ENCODE measurements at regions not wholly inside any gene's neighbourhood (a gene's known extent, or its start where the extent isn't known, plus 50 kb on each side); places are given as distances from the start of the nearest gene placed in this dataset.
"Not testable (repeated sequence)": the region's sequence is repeated elsewhere in the genome, so short reads cannot be mapped to it uniquely, and the experiment has no call there.

DNA sequence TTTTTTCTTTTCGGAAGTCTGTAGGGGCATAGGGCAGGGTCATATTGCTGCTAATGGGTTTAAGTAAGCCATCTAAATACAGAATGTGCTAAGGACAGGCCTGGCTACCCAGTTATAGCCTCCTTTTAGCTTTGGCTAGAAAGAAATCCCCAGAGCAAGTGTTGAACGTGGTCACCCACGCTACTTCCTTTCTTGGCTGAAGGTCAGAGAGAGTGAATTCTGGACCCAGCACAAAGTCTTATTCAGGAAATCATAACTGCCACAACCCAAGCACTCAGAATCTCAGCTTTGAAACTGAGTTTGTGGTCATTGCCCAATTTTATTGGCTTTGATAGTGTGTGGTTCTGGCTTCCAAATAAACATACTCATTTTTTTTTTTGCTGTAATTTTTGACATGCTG is 542.1 kb upstream of the ATP2B1 start:
- DNase-seq = no peak

DNA sequence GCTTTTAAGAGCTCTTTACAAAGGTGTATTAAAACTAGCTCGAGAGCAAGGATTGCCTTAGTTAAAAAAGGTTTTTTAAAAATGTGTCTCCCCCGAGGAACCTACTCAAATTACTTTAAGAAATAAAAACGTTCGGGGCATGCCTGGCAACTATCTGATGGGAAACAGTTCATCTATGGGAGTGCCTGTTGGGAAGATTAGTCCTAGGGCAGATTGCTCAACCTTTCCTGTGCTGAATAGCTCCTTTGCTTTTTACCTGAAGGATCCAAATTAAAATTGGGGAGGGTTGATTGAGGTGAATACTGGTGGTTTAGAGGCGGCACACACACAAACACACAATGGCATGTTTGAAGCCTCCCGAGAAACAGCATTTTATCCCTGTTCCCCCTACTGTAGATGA is 541.4 kb upstream of the ATP2B1 start:
- DNase-seq = no peak

DNA sequence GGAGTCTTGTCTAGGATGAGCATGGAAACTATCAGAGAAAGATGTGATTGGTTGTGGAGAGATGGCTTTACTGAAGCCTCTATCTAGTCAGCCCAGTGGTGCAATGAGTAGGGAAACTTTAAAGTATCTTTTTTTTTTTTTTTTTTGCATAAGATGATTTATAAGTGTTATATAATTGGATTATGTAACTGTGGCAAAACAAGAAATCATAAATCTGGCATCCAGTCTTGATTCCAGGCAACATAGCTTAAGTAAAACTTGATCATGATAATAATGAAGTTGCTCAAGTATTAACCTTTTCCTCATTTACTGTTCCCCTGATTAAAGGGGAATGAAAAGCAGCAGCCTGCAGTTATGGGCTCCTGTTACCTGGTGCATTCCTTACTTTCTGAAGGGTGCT is 538.0 kb upstream of the ATP2B1 start:
- DNase-seq = no peak

DNA sequence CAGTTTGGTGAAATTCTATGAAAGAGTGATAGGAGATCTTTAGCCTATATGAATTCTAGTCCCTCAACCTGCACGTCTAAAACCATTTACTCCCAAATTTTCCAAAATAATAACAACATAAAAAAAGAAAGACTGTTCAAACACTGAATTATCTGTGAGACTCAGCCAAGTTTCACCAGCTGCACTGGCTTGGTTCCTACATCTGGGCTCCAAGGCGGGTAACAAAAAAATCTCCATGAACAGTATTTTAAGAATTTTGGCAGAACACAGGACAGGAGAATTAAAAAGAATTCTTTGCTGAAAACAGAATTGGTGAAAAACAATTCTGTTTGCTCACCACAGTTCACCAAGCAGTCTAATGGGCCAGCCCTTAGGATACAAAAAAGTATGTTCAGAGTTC is 536.8 kb upstream of the ATP2B1 start:
- no peak for DNase-seq

DNA sequence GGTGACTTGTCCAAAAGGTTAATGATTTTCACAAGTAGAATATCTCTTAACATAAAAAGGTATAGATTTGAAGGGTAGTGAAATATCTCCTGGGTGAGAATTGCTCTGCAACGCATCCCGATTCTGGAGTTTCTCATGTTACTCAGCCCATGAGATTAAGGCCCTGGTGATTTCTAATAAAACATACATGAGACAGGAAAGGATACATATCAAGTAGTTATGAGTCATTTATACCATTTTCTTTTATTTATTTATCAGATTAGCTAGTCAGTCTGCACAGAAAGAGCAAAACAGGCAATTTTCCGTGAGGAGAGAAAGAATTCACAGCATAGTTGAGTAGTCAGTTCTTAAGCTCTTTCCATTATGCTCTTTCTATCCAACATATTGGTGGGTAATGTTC is 535.6 kb upstream of the ATP2B1 start:
- no peak for DNase-seq

DNA sequence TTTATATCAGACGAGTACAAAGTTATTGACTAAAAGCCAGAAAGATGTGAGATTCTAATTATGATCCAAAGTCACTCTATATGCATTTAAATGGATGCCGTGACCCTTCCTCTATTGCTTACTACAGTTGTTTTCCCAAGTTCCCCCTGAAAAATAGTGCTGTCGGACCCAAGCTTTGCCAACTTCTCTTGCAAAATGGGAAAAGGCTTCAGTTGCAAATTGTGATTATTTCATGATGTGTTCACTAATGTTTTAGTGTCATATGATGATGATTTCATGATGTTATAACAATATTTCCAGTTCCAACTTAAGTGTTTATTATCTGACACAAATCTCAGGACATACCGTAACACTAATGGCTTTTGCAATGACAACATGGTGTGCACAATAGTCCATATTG is 534.6 kb upstream of the ATP2B1 start:
- DNase-seq = no peak

DNA sequence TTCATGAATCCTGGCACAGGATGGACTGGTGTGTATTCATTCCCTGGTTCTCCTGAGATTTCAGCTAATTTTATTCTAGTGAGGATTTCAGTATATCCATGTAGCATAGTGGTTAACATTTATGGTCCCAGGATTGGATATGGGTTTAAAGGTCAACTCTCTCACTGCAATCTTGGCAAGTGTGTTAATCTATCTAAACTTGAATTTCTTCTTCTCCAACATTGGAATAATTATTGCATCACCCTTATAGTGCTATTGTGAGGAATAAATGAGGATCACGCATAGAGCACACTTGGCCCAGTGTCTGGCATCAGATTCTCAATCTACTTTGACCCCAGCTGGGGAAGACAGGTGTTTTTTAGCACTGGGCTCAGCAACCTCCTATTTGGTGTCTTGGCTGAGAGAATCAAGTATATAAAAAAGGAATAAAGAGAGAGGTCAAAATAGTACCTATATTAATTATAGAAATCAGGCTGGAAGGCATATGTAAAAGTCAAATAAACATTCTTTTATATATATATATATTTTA is 531.2 kb upstream of the ATP2B1 start:
- no peak for DNase-seq

DNA sequence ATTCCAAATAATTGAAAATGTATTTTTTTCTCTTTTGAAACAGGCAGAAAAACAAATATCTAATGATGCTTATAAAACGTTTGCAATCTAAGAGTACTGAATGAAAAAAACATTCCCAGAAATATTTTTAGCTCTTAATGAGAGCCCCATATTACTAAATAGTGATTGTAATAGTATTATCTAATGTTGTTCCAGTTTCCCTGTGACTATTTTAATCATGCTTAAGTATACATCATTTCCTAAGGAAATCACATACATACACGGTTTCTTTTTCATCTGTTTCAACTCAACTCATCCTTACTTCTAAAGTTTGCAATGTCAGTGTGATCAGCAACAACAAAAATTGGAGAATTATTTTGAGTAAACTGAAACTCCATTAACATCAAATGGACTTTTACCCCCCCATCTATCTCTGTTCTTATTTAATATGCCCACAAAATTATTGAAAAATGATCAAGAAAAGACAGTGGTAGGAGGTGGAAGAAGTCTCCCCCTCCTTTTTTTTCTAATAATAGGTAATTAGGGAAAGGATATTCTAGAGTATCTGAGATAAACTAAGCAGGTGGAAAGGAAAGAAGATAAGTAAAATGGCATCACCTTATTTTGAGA is 530.1 kb upstream of the ATP2B1 start:
- DNase-seq = no peak

DNA sequence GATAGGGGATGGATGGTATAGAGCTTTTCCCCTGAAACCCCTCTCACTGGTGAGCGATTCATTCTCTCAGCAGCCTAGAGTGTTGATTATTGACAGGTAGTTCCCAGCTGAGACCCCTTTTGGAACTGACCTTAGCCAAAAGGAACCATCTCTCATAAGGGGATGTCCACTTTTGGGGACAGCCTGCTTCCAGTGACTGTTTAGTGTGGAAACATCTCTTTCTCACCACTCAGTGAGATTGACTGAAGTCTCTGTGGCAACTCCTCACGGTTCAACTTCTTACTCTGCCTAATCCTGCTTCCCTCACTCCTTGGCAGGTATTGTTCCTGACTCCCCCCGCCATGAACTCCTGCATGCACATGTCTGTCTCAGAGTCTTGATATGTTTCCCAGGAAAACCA is 529.2 kb upstream of the ATP2B1 start:
- no peak for DNase-seq

DNA sequence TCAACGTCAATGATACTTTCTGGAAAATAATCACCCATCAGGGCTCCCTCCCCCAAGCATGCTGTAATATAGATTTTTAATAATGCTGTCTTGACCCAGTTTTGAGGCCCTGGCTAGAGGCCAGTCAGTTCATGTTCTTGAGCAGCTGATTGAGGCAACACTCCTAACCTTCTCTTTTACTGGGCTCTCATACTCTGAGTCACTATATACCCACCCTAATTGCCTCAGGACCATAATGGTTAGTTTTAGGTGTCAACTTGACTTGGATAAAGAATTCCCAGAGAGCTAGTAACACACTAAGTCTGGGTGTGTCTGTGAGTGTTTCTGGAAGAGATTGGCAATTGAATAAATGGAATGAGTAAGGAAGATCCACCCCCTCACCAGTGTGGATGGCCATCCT is 527.0 kb upstream of the ATP2B1 start:
- DNase-seq = no peak

DNA sequence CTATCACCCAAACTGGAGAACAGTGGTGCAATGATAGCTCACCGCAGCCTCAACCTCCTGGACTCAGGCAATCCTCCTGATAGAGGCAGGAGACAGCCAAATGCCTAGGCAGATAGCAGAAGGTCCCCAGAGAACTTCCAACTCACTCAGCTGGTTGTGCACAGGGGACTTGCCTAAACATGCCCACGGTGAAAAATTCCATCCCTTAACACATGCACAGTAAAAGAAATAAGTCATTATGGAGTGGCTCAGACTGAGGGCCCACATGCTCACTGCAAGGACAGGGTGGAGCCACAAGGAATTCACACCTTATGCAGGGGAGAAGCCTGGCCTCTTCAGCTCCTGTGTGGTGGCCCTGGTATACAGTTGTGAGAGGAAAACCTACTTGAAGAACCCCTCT is 525.8 kb upstream of the ATP2B1 start:
- no peak for DNase-seq

DNA sequence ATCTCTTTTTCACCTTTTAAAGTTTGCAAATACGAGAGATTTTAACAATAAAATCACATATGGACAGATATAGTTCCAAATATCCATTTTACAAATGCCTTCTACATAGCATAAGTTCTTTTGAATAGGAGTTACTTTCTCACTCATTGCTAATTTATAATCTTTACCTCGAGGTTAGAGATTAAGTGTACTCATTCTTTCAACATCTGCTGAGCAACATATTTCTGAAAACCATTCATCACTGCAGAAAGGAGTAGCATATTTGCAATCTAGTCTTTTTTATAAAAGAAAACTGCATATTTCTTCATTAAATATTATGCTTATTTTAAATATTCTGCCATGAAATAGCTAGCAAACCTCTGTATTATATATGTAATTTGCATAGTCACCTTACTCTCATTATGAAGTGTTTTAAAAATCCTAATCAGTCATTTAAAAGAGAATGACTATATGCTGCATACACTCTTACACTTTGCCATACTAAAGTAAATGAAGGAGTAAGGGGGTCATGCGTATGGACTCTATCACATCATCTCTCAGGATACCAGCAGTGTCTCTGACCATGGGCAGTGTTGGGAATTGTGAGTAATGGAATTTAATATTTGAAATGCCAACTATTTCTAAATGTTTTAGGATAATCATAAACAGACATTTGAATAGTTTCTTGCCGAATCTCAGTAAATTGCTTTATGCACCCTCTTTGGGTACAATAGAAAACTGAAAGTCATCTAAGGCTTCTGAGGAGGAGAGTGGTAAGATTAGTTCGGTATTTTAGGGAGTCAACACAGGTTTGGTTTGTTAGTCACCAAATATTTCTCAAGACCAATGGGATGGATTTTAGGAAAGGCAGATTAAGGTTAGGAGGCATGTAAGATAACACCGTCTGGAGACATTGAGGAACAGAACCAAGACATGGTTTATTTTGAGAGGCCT is 524.8 kb upstream of the ATP2B1 start:
- DNase-seq = no peak

DNA sequence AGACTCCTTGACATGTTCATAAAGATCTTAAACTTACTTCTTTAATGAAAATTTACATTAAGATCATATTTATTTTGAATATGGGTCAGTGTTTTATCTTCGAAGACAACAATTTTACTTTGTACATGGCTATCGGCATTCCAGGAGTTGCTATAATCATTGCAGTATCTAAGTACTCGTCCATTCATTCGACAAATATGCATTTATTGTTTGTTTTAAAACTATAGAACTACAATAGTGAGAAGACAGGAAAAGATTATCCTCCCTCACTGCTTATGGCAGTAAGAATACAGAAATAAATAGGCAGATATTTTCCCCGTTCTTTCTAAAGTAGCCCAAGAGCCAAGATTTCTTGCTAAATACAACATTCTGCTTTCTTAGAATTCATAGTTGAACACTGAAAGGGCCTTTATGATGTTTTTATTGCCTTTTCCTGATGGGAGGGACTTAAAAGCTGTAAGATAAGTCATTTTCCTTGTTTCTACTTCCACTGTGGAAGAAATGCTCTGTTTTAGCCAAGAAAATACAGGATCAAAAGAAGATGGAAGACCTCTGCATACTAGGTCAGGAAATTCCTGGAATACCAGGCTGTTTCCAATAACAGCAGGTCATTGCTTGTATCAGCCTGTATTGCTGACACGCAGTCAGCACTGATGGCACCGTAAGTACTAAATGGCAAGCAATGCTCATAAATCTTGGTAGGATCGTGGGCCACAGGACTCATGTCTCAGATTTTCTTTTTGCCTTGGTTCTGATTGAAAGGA is 521.0 kb upstream of the ATP2B1 start:
- DNase-seq = no peak

DNA sequence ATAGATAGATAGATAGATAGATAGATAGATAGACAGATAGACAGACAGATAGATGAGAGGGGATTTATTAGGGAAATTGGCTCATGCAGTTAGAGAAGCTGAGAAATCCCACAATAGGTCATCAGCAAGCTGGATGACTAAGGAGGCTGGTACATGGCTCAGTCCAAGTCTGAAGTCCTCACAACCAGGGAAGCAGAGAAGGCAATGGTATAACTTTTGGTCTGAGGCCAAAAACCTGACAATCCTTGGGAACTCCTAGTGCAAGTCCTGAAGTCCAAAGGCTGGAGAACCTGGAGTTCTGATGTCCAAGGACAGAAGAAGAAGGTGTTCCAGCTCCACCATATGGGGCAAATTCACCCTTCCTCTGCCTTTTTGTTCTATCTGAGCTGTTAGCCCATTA is 517.6 kb upstream of the ATP2B1 start:
- DNase-seq = no peak

DNA sequence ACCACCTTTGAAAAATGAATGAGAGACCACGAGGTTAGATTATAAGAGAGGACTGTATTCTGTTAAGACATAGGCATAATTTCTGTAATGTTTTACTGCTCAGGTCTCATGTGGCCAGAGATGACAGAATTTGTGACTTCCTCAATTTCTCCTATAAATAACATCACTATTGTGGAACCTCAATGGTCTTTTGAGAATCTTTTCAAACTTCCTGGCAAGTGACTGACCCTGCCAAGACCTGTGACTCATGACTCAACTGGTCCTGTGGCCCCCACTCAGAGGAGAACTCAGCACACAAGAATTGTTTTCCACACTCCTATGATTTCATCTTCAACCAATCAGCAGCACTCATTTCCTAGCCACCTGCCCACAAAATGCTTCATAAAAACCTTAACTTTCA is 508.2 kb upstream of the ATP2B1 start:
- DNase-seq = no peak

DNA sequence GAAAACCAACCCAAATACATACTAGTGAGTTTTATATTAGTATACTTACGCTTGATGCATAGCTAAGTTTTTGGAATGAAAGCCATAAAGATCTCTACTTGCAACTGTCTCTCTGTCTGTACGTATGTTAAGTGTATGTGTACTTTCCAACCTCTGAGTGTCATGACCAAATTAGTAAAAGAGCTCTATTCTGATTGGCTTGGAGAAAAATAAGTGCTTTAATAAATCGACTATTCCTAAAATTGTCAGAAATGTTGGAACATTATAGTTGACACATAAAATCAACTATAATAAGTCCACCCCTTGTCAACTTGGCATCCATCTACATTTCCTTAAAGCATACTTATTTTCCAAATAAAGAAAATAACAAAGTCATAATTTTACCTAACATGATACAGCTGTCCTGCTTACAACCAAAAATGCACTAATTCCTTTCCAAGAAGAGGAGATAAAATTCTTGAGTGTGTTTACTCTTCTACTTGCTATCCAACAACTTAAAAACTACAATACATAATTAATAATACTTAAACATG is 507.4 kb upstream of the ATP2B1 start:
- DNase-seq = no peak

DNA sequence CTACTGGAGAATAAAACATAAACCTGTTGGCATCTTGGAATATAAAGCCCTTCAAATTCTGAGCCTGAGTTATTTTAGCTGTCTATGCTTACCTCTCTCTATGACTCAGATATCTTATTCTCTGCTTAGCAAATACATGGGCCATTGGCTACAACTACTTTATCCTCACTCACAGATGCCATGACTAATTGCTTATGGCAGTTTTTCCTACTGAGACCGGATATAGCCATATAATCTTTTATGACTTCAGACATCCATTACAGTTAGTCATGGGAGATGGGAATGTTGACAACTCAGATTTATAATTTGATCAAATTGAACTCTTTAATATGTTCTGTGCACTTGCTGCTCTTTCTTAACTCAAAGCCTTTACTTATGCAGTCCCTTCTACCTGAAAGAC is 502.4 kb upstream of the ATP2B1 start:
- DNase-seq = no peak

DNA sequence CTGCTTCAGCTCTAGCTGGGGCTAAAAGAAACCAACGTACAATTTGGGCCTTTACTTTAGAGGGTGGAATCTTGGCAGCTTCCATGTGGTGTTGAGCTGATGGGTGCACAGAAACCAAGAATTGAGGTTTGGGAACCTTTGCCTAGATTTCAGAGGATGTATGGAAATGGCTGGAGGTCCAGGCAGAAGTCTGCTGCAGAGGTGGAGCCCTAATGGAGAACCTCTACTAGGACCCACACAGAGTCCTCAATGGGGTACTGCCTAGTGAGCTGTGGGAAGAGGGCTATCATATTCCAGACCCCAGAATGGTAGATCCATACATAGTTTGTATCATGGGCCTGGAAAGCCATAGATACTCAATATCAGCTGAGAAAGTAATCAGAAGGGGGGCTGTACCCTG is 500.4 kb upstream of the ATP2B1 start:
- DNase-seq = no peak

DNA sequence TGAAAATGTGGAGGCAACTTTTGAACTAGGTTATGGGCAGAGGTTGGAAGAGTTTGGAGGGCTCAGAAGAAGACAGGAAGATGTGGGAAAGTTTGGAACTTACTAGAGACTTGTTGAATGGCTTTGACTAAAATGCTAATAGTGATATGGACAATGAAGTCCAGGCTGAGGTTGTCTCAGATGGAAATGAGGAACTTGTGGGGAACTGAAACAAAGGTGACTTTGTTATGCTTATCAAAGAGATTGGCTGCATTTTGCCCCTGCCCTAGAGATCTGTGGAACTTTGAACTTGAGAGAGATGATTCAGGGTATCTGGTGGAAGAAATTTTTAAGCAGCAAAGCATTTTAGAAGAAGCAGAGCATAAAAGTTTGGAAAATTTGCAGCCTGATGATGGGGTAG is 499.7 kb upstream of the ATP2B1 start:
- DNase-seq = not testable (repeated sequence)

DNA sequence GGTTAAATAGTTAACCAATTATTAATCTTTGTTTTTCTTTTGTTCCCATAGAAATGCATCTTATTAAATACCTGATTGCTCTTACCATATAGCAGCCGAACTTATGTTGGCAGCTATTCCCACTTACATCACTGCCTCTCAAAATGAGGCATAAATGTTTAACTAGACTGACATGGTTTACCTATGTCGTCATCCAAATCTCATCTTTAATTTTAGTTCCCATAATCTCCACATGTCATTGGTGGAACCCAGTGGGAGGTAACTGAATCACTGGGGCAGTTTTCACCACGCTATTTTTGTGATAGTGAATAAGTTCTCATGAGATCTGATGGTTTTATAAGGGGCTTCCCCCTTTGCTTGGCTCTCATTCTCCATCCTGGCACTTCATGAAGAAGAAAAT is 499.2 kb upstream of the ATP2B1 start:
- no peak for DNase-seq

DNA sequence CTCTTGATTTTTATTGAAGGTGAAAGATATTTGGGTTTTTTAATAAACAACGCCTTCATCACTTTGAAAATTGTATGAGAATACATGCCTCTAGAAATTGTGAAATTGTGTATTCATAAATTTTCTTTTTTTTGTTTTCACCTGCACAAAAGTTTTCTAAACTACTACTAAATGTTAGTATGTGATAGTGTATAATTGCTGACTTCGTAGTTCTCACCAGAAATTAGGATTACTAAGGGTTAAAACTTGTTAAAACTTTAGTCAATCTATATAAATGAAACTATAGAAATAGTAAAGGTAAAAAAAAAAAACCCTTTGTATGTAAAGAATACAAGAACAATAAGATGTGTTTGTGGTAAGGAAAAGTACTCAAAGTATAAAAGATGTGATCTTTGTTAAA is 496.5 kb upstream of the ATP2B1 start:
- no peak for DNase-seq

DNA sequence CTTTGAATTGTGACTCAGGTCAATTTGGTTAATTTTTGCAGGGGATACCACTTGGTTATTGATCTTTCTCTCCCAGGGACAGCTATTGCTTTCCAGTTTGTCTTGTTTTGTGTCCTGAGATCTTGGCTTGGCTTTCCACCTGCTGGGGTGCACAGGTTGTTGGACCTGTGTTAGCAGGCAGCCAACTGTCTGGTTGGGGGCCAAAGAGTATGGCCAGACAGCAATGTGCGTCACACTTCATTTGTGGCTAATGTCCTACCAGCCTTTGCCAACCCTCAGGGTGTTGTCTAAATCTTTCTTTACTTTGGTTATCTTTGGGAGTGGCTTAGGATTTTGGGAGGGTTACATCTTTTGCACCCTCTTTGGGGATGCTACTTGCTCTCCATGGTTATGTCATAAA is 494.9 kb upstream of the ATP2B1 start:
- DNase-seq = no peak

DNA sequence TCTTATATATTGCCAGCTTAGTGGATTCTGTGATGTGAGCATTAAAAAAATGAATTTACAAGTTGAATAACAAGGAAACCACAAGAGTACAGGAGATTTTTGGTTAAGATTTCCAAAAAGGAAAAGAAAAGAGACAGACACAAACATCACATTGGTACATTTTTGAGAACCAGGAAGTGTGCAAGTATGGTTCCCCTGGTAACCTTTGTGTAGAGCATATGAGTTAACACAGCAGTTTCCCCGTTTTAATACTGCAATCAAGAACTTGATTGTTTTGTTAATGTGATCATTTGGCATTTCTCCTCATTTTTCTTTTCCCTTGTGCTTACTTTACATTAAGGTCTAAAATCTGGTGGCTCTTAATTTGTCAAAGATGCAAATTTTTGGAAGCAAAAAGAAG is 490.4 kb upstream of the ATP2B1 start:
- DNase-seq = no peak

Measured in CD4-positive, alpha-beta T cell treated with Interleukin-6 for 4 hours (primary cell).